ENCODE measurements at regions not wholly inside any gene's neighbourhood (a gene's known extent, or its start where the extent isn't known, plus 50 kb on each side); places are given as distances from the start of the nearest gene placed in this dataset.

DNA sequence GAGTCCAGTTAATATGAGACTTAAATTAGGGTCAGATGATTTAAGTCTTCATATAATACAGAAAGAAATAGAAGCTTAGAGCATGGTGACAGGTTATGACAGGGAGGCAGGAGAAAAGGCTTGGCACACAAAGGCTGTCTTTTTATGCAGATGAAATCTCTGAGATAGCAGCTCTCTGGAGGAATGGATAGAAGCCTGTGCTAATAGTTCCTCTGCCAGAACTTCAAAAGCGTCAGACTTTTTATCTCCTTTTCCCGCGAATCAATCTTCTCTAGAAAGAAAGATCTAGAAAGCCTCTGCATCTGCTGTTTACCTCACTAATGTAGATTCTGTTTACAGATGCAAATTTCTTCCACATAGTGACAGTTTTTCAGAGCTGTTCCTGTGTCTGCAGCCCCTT lies 1106.2 kb downstream of the XPNPEP1 start:
- TF ChIP-seq POLR2A (IDR thresholded peaks at IDR 0.05; ENCODE audit: low read depth, low read length) = no peak
- TF ChIP-seq TAF1 (IDR thresholded peaks at IDR 0.05; ENCODE audit: low read depth, low read length) = no peak
- no peak for TF ChIP-seq PAX5 (IDR thresholded peaks at IDR 0.05; ENCODE audit: insufficient read depth, low read length, severe bottlenecking)
- no peak for TF ChIP-seq POLR2AphosphoS5 (IDR thresholded peaks at IDR 0.05; ENCODE audit: low read depth, low read length)
- TF ChIP-seq POU2F2 (IDR thresholded peaks at IDR 0.05; ENCODE audit: low read depth, low read length) = no peak
